ENCODE measurements at regions not wholly inside any gene's neighbourhood (a gene's known extent, or its start where the extent isn't known, plus 50 kb on each side); places are given as distances from the start of the nearest gene placed in this dataset.

- TF ChIP-seq CTCF (IDR thresholded peaks at IDR 0.05; ENCODE audit: borderline replicate concordance, extremely low read depth, low read length, poor library complexity, severe bottlenecking): no peak
- no peak for TF ChIP-seq EZH2 (IDR thresholded peaks at IDR 0.05; ENCODE audit: borderline replicate concordance, low read depth, low read length, severe bottlenecking)
Measured at GRCh38 chr10:2431961-2432360, 635.4 kb upstream of the PFKP start.

Measured in DND-41 (cell line).